Spleen (tissue), 7 donors: ENCODE measurements at regions not wholly inside any gene's neighbourhood (a gene's known extent, or its start where the extent isn't known, plus 50 kb on each side); places are given as distances from the start of the nearest gene placed in this dataset.

Experiments
- POLR2AphosphoS5 ChIP-seq, 3 donors: sonication (generic); formaldehyde crosslinking; IDR thresholded peaks; one replicate each; pipeline ENCODE4 v1.5.1; 2017; ENCODE audit warnings: antibody characterized with exemption in 3 of 3
- TF ChIP-seq, protein P1 (sequence below), 11 experiments: fragments of 200-600 bp in 7 of 11; fragments of 450-650 bp in 4 of 11; sonication (generic) in 4 of 11; IDR thresholded peaks in 8 of 11; conservative IDR thresholded peaks in 3 of 11; 1 replicate in 7 of 11; 2 replicates in 4 of 11; pipeline versions ENCODE4 v1.4.0 to v1.8.0; 2016 to 2021; ENCODE audit warnings: antibody characterized with exemption in 11 of 11, inconsistent platforms in 4 of 11, mild to moderate bottlenecking in 1 of 11
- donor health status: DM: no; HTN: no; CAD: no; lungs with moderate emphysema.
- donor health status: DM: no; HTN: no; CAD: no.
- donor health status: DM: no; HTN: no; CAD: no.

DNA sequence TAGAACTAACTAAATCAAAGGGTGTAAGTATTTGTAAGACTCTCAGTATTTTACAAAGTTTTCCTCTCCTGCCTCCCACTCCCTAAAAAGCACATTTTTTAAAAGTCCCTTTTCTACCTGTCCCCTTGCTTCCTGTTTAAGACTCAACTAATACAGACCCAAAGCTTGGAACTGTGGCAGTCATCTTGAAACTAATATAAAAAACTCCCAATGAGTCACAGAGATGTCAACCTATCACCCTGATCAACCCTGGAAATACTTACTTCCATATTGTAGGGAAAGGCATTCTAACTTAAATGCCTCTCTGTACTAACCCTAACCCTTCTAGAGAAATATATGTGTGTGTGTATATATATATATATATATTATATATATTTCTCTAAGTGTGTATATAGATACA lies 184.8 kb downstream of the SPTSSA start:
- TF ChIP-seq, protein P1, sequence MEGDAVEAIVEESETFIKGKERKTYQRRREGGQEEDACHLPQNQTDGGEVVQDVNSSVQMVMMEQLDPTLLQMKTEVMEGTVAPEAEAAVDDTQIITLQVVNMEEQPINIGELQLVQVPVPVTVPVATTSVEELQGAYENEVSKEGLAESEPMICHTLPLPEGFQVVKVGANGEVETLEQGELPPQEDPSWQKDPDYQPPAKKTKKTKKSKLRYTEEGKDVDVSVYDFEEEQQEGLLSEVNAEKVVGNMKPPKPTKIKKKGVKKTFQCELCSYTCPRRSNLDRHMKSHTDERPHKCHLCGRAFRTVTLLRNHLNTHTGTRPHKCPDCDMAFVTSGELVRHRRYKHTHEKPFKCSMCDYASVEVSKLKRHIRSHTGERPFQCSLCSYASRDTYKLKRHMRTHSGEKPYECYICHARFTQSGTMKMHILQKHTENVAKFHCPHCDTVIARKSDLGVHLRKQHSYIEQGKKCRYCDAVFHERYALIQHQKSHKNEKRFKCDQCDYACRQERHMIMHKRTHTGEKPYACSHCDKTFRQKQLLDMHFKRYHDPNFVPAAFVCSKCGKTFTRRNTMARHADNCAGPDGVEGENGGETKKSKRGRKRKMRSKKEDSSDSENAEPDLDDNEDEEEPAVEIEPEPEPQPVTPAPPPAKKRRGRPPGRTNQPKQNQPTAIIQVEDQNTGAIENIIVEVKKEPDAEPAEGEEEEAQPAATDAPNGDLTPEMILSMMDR (IDR thresholded peaks at IDR 0.05 in 8 of 11, conservative IDR thresholded peaks at IDR 0.05 in 3 of 11): no peak
- TF ChIP-seq POLR2AphosphoS5 (IDR thresholded peaks at IDR 0.05): no peak
